HepG2 (cell line): ENCODE measurements at regions not wholly inside any gene's neighbourhood (a gene's known extent, or its start where the extent isn't known, plus 50 kb on each side); places are given as distances from the start of the nearest gene placed in this dataset.

ENCODE experiments used
- ATAC-seq: fragments of 200-7000 bp; cut with Tn5 transposase; 3 replicates; pipeline ENCODE4 v1.9.1; 2020; ENCODE audit warnings: mild to moderate bottlenecking, moderate library complexity
- BruUV-seq: library from RNA; stranded (reverse); fragments of 400-500 nt; replicated peaks from 2 replicates; lab custom pipeline; 2021; lab: Mats Ljungman, UMichigan
- CTCF ChIA-PET: fragments of 300-600 bp; formaldehyde crosslinking; extraction: SDS; loops from one replicate; lab custom pipeline; 2021; ENCODE audit warnings: low total read pairs, inconsistent platforms, low intra/inter-chr PET ratio; lab: Yijun Ruan, JAX
- POLR2A ChIA-PET: fragments of 350-600 bp; sonication (Branson Sonifier 250); formaldehyde crosslinking; loops from one replicate; lab custom pipeline; 2020; ENCODE audit warnings: antibody characterized with exemption, inconsistent platforms; lab: Yijun Ruan, JAX
- DNase-seq: peaks from one replicate; pipeline ENCODE4 v3.0.0-alpha.2; 2015; ENCODE audit warnings: low spot score
- FAIRE-seq: peaks from 3 replicates; lab custom pipeline; 2011; peaks lifted over from hg19 to GRCh38; lab: Jason Lieb, UNC
- H2AFZ ChIP-seq: one replicate; pipeline ENCODE4 v1.6.1; 2011; ENCODE audit warnings: low read length, inconsistent platforms
- H3K27ac ChIP-seq: fragments of 300-600 bp; 3 replicates; pipeline ENCODE4 v1.8.0; 2011; ENCODE audit warnings: mixed run types, mild to moderate bottlenecking, mixed read lengths, low read length, inconsistent platforms; ENCODE audit not compliant: insufficient read depth; ENCODE audit errors: extremely low read length
- H3K27me3 ChIP-seq, 2 experiments: fragments of 200-600 bp in 1 of 2; 2 replicates in 1 of 2; 3 replicates in 1 of 2; pipeline versions ENCODE4 v1.6.0 to v1.8.0; 2011; ENCODE audit warnings: low read length in 2 of 2, mild to moderate bottlenecking in 2 of 2, moderate library complexity in 2 of 2, inconsistent platforms in 1 of 2; ENCODE audit not compliant: insufficient read depth in 2 of 2, control insufficient read depth in 1 of 2
- H3K36me3 ChIP-seq, 2 experiments: fragments of 200-600 bp in 1 of 2; replicated peaks in 1 of 2; 2 replicates in 1 of 2; 3 replicates in 1 of 2; pipeline versions ENCODE4 v1.5.1 to v1.8.0; 2011; ENCODE audit warnings: low read length in 2 of 2, inconsistent platforms in 1 of 2; ENCODE audit not compliant: insufficient read depth in 2 of 2, control insufficient read depth in 1 of 2
- H3K4me1 ChIP-seq: 2 replicates; pipeline ENCODE4 v1.5.1; 2012; ENCODE audit warnings: low read length, inconsistent platforms; ENCODE audit not compliant: insufficient read depth
- H3K4me2 ChIP-seq: 2 replicates; pipeline ENCODE4 v1.6.0; 2011; ENCODE audit warnings: low read depth, low read length, inconsistent platforms
- H3K4me3 ChIP-seq, 3 experiments: fragments of 200-600 bp in 1 of 3; sonication (generic), shearing (Covaris generic) in 1 of 3; replicated peaks in 1 of 3; 2 replicates each; pipeline ENCODE4 v1.5.1; 2011 to 2016; ENCODE audit warnings: low read length in 3 of 3, inconsistent platforms in 2 of 3, low read depth in 2 of 3, mild to moderate bottlenecking in 2 of 3, control low read depth in 1 of 3, mixed read lengths in 1 of 3; ENCODE audit not compliant: insufficient read depth in 1 of 3
- H3K79me2 ChIP-seq: one replicate; pipeline ENCODE4 v1.6.1; 2011; ENCODE audit warnings: low read length, inconsistent platforms; ENCODE audit not compliant: insufficient read depth
- H3K9ac ChIP-seq: 2 replicates; pipeline ENCODE4 v1.6.0; 2011; ENCODE audit warnings: mild to moderate bottlenecking, low read depth, low read length, inconsistent platforms; ENCODE audit not compliant: insufficient read depth
- H3K9me3 ChIP-seq: 2 replicates; pipeline ENCODE4 v1.5.1; 2012; ENCODE audit warnings: mild to moderate bottlenecking, low read length
- H4K20me1 ChIP-seq: 2 replicates; pipeline ENCODE4 v1.6.0; 2011; ENCODE audit warnings: inconsistent platforms, mild to moderate bottlenecking, low read length, moderate library complexity; ENCODE audit not compliant: insufficient read depth
- CBX5 ChIP-seq: sonication (generic); formaldehyde crosslinking; IDR thresholded peaks from 2 replicates; pipeline ENCODE4 v1.4.0; 2020; ENCODE audit warnings: missing genetic modification reagents, borderline replicate concordance
- FOXP1 ChIP-seq, 2 experiments: fragments of 450-650 bp in 1 of 2; IDR thresholded peaks; 2 replicates each; pipeline ENCODE4 v1.6.1; 2017 to 2018; ENCODE audit warnings: antibody characterized with exemption in 1 of 2
- HHEX ChIP-seq: IDR thresholded peaks from 2 replicates; pipeline ENCODE4 v1.6.1; 2016; ENCODE audit warnings: control low read depth
- HOXA7 ChIP-seq: sonication (generic); formaldehyde crosslinking; IDR thresholded peaks from 2 replicates; pipeline ENCODE4 v1.8.1; 2022; ENCODE audit warnings: mild to moderate bottlenecking, missing genetic modification reagents, moderate library complexity
- KAT8 ChIP-seq: IDR thresholded peaks from 2 replicates; pipeline ENCODE4 v1.6.1; 2016; ENCODE audit warnings: missing genetic modification reagents, missing compliant biosample characterization
- MED13 ChIP-seq: sonication (generic); formaldehyde crosslinking; IDR thresholded peaks from 2 replicates; pipeline ENCODE4 v1.5.0; 2020; ENCODE audit warnings: missing genetic modification reagents
- MTERF4 ChIP-seq: sonication (generic); formaldehyde crosslinking; IDR thresholded peaks from 2 replicates; pipeline ENCODE4 v1.8.0; 2023; ENCODE audit warnings: mild to moderate bottlenecking, missing genetic modification reagents
- PCBP2 ChIP-seq: fragments of 200-400 bp; formaldehyde crosslinking; optimal IDR thresholded peaks from 2 replicates; pipeline ENCODE3; 2018; ENCODE audit warnings: low read length, low read depth; ENCODE audit not compliant: poor library complexity, severe bottlenecking
- THRA ChIP-seq: sonication (generic); formaldehyde crosslinking; IDR thresholded peaks from 2 replicates; pipeline ENCODE4 v1.4.0; 2020; ENCODE audit warnings: missing genetic modification reagents, borderline replicate concordance
- ZNF274 ChIP-seq: sonication (generic); formaldehyde crosslinking; IDR thresholded peaks from 2 replicates; pipeline ENCODE4 v1.5.1; 2020; ENCODE audit warnings: mild to moderate bottlenecking, missing genetic modification reagents
- ZNF639 ChIP-seq: conservative IDR thresholded peaks from 2 replicates; pipeline ENCODE4 v1.6.1; 2018; ENCODE audit warnings: missing genetic modification reagents
- ZNF777 ChIP-seq: sonication (generic); formaldehyde crosslinking; IDR thresholded peaks from 2 replicates; pipeline ENCODE4 v1.4.0; 2020; ENCODE audit warnings: missing genetic modification reagents
- WGBS: methylation state at CpG from one replicate; pipeline ENCODE4 v1.1.6; 2017; ENCODE audit warnings: low lambda C conversion rate; 5-methylcytosine and 5-hydroxymethylcytosine counted together
- in situ Hi-C: cut with HindIII; loops from 2 replicates; pipeline ENCODE4 v1.10.0; 2017; ENCODE audit warnings: low pct_unique_long_range_greater_than_20kb; ENCODE audit not compliant: extremely low pct_ligation_motif_present
- intact Hi-C: fragments of 100-400 bp; cut with micrococcal nuclease; formaldehyde crosslinking; loops from one replicate; pipeline ENCODE4 v1.10.0; 2022; ENCODE audit not compliant: unreplicated experiment
- TF ChIP-seq, protein P1 (sequence below): sonication (generic); formaldehyde crosslinking; conservative IDR thresholded peaks from 2 replicates; pipeline ENCODE4 v1.8.0; 2022; ENCODE audit warnings: missing genetic modification reagents

GRCh38 chr6:5828296-5828695 is 178.4 kb downstream of the NRN1 start:
- no peak for TF ChIP-seq HHEX
- TF ChIP-seq MED13, result no peak
- no peak for TF ChIP-seq PCBP2
- TF ChIP-seq, protein P1, sequence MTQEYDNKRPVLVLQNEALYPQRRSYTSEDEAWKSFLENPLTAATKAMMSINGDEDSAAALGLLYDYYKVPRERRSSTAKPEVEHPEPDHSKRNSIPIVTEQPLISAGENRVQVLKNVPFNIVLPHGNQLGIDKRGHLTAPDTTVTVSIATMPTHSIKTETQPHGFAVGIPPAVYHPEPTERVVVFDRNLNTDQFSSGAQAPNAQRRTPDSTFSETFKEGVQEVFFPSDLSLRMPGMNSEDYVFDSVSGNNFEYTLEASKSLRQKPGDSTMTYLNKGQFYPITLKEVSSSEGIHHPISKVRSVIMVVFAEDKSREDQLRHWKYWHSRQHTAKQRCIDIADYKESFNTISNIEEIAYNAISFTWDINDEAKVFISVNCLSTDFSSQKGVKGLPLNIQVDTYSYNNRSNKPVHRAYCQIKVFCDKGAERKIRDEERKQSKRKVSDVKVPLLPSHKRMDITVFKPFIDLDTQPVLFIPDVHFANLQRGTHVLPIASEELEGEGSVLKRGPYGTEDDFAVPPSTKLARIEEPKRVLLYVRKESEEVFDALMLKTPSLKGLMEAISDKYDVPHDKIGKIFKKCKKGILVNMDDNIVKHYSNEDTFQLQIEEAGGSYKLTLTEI (CRISPR knock-in tag), result no peak
- no peak for TF ChIP-seq HOXA7 (CRISPR knock-in tag)
- TF ChIP-seq MTERF4 (CRISPR knock-in tag), result no peak
- no peak for TF ChIP-seq CBX5 (CRISPR knock-in tag)
- TF ChIP-seq FOXP1 (IDR thresholded peaks at IDR 0.05), result no peak
- TF ChIP-seq FOXP1 (CRISPR knock-in tag; IDR thresholded peaks at IDR 0.05), result no peak
- no peak for TF ChIP-seq ZNF274 (CRISPR knock-in tag)
- TF ChIP-seq KAT8 (CRISPR knock-in tag), result no peak
- no peak for TF ChIP-seq ZNF777 (CRISPR knock-in tag)
- no peak for TF ChIP-seq ZNF639
- TF ChIP-seq THRA, result no peak
- ATAC-seq (no peak), FAIRE-seq (no peak), DNase-seq (no peak)
- H3K79me2 ChIP-seq, result no peaks in the 10 kb centered on the region
- no TSS peak for BruUV-seq
- no peaks in the 10 kb centered on the region for H3K4me1 ChIP-seq
- no peaks in the 10 kb centered on the region for H3K9me3 ChIP-seq
- H3K27ac ChIP-seq, result no peak overlapping the region
- no peaks in the 10 kb centered on the region for H3K36me3 ChIP-seq
- H4K20me1 ChIP-seq, result no peaks in the 10 kb centered on the region
- H2AFZ ChIP-seq, result no peak overlapping the region
- intact Hi-C loops, result no loop called here
- H3K9ac ChIP-seq, result no peak overlapping the region
- POLR2A ChIA-PET, result no interaction called here
- H3K27me3 ChIP-seq, result peaks cover 0 to 14% of the 10 kb centered on the region in 2 experiments; a peak in 2 of 5 replicates
- CTCF ChIA-PET, result no interaction called here
- H3K4me2 ChIP-seq, result no peak overlapping the region
- H3K4me3 ChIP-seq, result no peak overlapping the region
- in situ Hi-C loops, result no loop called here
- 43% methylated on average over 11 of the region's 11 CpGs for WGBS
